M059J (cell line): ENCODE measurements at regions not wholly inside any gene's neighbourhood (a gene's known extent, or its start where the extent isn't known, plus 50 kb on each side); places are given as distances from the start of the nearest gene placed in this dataset.

Experiments used
- DNase-seq: peaks from one replicate; pipeline ENCODE4 v3.0.0-alpha.2; 2012; ENCODE audit warnings: low read depth

GRCh38 chr2:150977296-150977695 lies 284.4 kb downstream of the RBM43 start:
- no peak for DNase-seq

GRCh38 chr2:150976604-150977003 lies 285.1 kb downstream of the RBM43 start:
- no peak for DNase-seq

GRCh38 chr2:150974864-150975263 lies 286.8 kb downstream of the RBM43 start:
- DNase-seq, result no peak

DNA sequence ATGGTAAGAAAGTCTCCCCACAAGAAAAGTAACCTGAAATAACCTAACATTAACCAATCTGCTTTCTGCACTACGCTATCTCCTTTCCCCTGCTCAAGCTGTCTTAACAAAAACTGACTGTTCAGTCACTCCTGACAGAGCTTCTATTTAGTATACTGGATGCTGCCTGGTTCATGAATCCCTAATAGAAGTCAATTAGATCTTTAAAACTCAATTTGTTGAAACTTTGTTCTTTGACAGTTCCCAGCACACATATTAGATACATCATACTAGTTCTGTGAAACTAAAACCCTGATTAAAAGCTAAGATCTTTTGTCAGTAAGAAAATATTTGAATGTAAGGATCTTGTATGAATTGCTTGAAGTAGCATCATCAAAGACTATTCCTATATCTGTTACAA lies 287.4 kb downstream of the RBM43 start:
- no peak for DNase-seq

DNA sequence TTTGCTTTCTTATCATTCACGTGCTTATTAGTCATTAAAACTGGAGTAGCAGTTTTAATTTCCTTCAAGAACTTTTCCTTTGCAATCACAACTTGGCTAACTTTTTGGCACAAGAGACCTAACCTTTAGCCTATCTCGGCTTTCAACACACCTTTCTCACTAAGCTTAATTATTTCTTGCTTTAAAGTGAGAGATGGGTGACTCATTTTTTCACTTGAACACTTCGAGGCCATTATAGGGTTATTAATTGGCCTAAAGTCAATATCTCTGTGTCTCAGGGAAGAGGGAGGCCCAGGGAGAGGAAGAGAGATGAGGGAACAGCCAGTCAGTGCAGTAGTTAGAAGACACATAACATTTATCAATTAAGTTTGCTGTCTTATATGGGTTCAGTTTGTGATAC lies 289.8 kb downstream of the RBM43 start:
- no peak for DNase-seq

DNA sequence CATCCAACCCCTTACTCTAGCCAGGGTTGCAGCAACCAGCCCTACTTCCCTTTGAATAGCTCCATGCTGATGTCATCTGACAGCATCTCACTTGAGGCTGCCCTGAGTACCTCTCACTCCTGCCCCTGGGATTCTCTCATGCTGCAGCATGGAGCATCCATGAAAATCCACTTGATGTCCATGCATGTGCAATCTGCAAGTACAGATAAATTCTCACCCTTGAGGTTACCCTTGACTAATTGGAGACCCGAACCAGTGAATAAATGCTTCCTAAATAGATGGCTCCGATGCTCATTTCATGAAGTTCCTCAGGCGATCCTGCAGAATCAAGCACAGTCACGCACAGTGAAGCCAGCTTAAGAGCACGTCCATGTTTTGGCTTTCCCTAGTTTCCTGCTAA lies 298.3 kb downstream of the RBM43 start:
- DNase-seq, result no peak

DNA sequence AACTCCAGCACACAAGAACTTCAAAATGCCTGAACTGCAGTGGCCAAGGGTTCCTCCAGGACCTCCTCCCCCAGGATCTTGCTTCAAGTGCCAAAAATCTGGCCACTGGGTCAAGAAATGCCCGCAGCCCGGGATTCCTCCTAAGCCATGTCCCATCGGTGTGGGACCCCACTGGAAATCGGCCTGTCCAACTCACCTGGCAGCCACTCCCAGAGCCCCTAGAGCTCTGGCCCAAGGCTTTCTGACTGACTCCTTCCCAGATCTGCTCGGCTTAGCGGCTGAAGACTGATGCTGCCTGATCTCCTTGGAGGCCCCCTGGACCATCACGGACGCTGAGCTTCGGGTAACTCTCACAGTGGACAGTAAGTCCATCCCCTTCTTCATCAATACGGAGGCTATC lies 306.4 kb downstream of the RBM43 start:
- DNase-seq, result no peak

DNA sequence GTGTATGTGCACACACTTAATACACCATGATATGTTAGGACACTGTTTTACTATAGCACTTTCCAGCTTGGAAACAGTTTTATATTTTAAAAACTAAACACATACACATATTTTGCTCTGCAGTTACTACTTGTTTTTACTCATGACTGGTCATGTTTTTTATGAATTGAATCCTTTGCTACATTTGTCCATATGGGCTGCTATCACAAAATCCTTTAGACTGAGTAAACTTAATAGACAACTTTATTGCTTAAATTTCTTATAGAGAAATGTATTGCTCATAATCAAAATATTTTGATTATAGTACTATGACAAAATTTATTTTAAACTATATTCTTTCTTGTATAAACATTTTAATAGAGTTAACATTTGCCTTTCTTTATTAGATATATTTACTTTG lies 314.8 kb downstream of the RBM43 start:
- no peak for DNase-seq

DNA sequence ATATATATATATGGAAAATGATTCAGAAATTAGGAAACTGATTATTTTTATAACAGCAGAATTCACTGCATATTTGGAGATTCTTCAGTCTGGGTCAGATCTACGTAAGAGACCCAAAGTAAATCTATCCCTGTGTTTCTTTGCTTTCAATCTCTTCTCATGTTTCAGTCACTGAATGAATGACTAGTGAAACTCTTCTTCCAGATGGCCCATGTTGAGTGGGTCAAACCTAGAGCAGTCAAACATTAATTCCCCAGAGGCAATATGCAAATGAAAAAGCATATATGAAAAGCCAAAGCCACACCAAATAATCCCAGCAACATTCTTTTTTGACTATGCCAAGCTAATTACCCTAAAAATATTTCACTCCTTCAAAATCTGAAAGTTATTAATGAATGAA lies 317.3 kb downstream of the RBM43 start:
- no peak for DNase-seq

- peak; percentile 4 for DNase-seq
Observed at GRCh38 chr2:150939087-150939486, 322.6 kb downstream of the RBM43 start.

GRCh38 chr2:150938527-150938926 lies 323.1 kb downstream of the RBM43 start:
- DNase-seq, result peak; percentile 29

- DNase-seq, result no peak
Observed at GRCh38 chr2:150937030-150937429, 324.6 kb downstream of the RBM43 start.

DNA sequence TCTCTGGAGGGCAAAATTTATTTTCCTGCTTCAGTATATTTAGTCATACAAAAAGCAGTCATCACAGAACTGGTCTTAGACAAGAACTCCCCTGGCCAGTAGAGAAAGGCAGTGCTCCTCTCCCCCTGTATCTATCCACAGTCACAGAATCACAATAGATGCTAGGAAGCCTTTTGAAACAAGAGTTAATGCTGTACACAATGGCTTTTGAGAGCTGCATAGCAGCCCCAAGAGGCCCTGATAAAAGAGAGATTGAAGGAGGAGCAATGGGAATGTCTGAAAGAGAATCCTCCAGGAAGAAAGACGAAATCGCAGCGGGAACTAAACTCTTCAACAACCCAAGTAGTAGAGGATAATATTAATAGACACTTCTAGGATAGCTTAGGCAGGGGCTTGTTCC lies 330.2 kb downstream of the RBM43 start:
- no peak for DNase-seq

- no peak for DNase-seq
Observed at GRCh38 chr2:150925611-150926010, 336.1 kb downstream of the RBM43 start.

DNA sequence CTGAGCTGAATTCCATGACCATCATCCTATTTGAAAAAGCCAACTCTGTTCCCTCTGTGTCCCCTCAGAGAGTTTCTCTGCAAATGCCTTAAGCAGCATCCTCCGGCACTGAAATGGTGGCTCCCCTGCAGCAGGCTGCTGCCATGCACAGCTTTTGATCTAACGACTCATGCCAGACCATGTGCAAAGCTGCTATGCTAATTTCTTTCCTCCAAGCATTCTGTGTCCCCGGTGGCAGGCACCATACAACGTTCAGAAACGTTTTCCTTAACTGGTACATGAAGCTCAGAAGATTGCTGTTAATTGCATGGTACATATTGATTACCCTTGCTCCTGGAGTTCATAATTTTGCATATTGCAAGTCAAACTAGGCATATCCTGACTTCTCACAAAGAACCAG lies 336.8 kb downstream of the RBM43 start:
- no peak for DNase-seq

- no peak for DNase-seq
Observed at GRCh38 chr2:150919901-150920300, 341.8 kb downstream of the RBM43 start.

- no peak for DNase-seq
Observed at GRCh38 chr2:150917961-150918713, 343.5 kb downstream of the RBM43 start.

DNA sequence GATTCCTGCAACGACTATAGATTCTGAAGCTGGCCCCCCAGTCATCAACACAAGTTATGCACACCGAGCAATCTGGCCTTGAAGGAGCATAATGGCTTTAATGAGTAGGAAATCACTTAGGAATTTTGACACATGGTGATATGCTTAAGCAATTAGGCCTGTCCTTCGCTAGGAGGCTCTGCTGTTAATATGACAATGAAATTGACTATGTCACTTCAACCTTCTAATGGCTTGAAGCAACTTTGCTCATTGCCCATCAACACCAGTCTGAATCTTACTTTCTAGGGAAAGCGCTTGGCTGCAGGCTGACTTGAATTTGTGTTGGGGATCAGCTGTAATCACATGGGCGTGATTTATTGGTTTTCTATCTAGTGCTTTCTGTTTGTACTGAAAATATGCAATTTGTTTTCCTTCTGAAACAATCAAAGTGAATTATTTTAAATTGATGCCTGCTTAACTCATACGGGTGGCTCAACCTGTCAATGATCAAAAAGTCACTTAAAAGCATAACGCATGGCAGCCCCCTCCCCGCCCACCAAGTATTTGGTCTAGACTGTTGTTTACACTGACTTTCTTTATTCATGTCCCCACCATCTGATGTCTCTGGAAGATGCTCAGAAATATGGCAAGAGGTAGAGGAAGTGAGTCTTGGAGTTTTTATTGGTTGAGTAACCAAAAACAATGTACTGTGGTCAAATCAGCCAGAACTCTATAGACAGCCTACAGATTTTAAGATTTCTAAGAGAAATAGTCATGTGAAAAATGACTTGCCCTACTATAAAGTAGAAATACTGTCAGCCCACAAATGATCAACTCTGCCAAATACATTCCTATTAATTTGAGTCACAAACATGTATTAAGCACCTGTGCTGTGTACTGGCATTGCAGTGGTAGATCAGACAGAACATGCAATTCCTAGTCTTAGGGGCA lies 344.9 kb downstream of the RBM43 start:
- DNase-seq, result peak; percentile 76

GRCh38 chr2:150911766-150912280 lies 349.8 kb downstream of the RBM43 start:
- DNase-seq, result peak; percentile 88

DNA sequence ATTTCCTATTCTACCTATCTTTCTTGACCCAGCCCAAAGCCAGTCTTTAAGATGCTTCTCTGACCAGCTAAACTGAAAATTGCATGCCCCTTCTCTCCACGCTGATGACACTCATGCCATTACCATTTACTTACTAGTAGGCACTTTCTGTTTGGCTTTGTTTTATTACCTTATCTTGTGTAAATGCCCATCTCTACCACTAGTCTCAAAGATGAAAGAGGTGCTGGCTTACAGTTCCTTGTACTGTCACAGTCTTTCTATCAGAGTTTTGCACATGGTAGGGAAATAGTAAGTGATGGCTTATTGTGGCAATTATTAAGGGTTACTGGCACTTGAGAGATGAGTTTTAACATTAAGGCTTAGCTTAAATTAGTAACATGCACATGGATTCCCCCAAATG lies 352.1 kb downstream of the RBM43 start:
- DNase-seq, result no peak

DNA sequence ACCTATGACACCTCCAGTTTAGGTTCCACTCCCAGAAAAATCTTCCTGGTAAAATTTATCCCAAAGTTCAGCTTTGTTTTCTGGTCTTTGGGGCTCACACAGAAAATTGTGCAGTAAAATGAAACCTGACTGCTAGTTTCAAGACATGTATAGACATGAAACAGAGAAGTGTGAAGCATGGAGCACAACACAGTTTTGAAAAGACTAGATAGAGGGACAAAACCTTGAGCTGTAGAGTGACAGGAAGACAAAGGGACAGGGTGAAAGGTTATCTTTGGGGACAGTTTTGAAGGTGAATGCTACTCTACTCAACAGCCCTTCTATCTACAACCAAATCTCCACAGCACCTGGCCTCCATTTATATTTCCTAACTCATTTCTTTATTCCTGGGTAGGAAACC lies 352.6 kb downstream of the RBM43 start:
- DNase-seq, result no peak

- DNase-seq, result no peak
Observed at GRCh38 chr2:150907466-150907865, 354.2 kb downstream of the RBM43 start.

- DNase-seq, result no peak
Observed at GRCh38 chr2:150903461-150903860, 358.2 kb downstream of the RBM43 start.
